Skin epidermis (tissue), 12 donors: ENCODE measurements at regions not wholly inside any gene's neighbourhood (a gene's known extent, or its start where the extent isn't known, plus 50 kb on each side); places are given as distances from the start of the nearest gene placed in this dataset.
"Not testable (repeated sequence)": the region's sequence is repeated elsewhere in the genome, so short reads cannot be mapped to it uniquely, and the experiment has no call there.

Experiments used
- H3K27ac ChIP-seq, 21 experiments: fragments of 200-600 bp; sonication (generic) in 11 of 21; one replicate each; pipeline ENCODE4 v1.5.0; 2020; ENCODE audit warnings: mild to moderate bottlenecking in 3 of 21, inconsistent platforms in 2 of 21, moderate library complexity in 2 of 21
- H3K4me3 ChIP-seq, 7 experiments: fragments of 200-600 bp; sonication (generic) in 2 of 7; one replicate each; pipeline ENCODE4 v1.5.0; 2020; ENCODE audit warnings: inconsistent platforms in 2 of 7, mild to moderate bottlenecking in 2 of 7, moderate library complexity in 1 of 7

DNA sequence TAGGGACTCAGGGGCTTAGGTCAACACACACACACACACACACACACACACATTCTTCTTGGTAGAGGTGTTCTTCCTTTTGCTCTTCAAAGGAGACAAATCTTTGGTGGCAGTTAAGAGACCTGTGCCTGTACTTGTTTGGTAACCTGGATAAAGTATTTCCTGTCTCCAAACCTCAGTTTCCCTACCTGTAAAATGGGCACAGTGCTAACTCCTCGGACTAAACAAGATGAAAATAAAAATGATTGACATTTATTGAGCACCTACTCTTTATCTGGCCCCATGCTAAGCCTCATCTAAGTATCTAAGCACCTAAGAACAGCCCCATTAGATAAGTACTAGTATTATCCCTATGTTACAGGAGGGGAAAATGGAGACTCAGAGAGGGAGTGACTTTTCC, 220.8 kb upstream of the MYL2 start:
- H3K4me3 ChIP-seq: no peak overlapping the region

DNA sequence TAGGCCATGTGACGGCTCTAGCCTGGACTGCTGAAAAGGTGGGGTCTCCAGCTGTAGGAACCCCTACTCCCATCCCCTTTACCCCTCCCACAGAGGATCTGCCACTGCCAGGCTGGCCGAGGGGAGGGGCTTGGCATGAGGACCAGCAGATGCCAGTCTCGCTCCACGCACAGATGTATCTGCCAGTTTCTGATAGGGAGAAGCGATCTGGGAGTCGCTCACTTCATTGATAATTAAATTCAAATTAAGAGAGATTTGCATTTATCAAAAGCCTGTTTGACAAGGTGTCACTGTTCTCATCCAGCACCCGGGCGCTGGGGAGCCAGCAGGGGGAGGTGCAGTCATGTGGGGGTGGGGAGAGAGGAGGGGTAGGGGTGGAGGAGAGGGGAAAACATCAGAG, 217.6 kb upstream of the MYL2 start:
- Histone ChIP-seq H3K4me3 (no peak overlapping the region), H3K27ac (no peak overlapping the region)

More for the DNA sequence above, 220.8 kb upstream of the MYL2 start:
- H3K27ac ChIP-seq: no peak overlapping the region

DNA sequence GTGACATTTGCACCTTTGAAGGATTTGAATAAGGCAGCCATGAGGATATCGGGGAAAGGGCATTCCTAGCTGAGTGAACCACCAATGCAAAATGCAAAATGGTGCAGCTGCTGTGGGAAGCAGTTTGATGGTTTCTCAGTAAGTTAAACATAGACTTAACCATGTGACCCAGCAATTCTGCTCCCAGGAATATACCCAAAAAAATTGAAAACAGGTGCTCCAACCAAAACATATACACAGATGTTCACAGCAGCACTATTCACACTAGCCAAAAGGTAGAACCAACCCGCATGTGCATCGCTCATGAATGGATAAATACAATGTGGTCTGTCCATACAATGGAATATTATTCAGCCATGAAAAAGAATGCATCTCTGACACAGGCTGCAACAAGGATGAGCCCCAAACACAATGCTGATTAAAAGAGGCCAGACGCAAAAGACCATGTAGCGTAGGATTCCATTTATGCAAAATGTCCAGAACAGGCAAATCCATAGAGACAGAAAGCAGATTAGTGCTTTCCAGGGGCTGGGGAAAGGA, 215.0 kb upstream of the MYL2 start:
- H3K27ac ChIP-seq: no peak overlapping the region
- H3K4me3 ChIP-seq: no peak overlapping the region

DNA sequence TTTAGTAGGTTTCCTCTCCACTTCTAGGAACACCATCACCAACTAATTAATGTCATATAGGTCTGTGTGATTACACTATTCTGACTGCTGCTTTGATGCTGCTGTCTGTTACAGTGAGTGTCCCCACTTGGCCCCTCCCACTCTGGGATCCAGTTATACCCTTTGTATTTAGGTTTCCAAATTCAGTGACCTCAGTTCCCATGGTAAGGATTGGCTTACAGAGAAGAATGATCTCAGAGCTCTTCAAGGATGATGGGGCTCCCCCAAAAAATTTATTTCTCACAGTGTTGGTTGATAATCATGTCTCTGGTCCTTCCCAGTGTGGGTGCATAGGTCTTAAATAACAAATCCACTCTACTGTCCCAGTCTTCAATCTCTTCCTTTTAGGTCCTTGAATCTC, 210.0 kb upstream of the MYL2 start:
- no peak overlapping the region for H3K4me3 ChIP-seq

DNA sequence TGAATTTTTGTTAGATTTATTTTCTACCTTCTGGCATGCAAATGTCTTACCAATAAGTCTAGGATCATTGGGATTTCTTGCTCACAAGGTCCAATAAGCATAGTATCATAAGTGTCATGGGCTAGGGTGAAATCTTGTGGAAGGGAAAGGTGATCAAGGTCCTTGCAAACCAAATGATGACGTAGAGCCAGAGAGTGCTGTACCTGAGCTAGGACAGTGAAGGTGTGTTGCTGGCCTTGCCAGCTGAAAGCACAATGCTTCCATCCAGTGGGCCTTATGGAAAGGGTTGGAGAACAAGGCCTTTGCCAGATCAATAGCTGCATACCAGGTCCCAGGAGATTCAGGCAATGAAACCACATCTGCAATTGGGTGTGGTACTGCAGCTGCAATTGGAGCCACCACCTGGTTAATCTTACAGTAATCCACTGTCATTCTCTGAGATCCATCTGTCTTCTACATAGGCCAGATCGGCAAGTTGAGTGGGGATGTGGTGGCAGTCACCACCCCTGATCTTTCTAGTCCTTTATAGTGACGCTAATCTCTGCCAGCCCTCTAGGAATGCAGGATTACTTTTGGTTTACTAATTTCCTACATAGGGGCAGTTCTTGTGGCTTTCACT, 208.9 kb upstream of the MYL2 start:
- Histone ChIP-seq H3K27ac (no peak overlapping the region), H3K4me3 (no peak overlapping the region)

More for the DNA sequence above, 210.0 kb upstream of the MYL2 start:
- no peak overlapping the region for H3K27ac ChIP-seq

DNA sequence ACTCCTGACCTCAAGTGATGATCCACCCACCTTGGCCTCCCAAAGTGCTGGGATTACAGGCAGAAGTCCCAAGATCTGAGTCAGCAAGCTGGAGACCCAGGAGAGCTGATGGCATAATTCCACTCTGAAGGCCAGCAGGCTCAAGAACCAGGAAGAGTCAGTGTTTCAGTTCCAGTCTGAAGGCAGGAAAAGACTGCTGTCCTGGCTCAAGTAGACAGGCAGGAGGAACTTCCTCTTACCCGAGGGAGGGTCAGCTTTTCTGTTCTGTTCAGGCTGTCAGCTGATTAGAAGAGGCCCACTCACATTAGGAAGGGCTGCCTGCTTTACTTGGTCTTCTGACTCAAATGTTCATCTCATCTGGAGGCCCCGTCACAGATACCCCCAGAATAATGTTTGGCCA, 206.0 kb upstream of the MYL2 start:
- peak overlapping the region in 2 of 21 experiments; percentile 23 to 26 for H3K27ac ChIP-seq
- no peak overlapping the region for H3K4me3 ChIP-seq

DNA sequence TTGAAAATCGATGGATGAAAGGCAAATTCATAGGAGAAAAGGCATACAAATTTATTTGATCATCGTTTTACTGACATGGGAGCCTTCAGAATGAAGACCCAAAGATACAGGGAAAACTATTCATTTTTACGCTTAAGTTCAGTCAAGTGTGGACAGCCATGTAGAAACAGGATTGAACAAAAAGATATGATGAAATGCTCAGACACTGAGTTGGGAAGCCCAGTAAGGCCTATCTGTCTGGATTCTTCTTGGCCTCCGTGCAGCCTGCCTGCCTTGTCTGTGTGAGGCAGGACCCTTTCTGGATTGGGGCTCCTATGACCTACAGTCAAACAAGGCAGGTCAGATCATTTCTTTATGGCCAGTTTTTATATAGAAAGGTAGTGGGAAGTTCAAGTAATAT, 203.8 kb upstream of the MYL2 start:
- no peak overlapping the region for H3K4me3 ChIP-seq
- no peak overlapping the region for H3K27ac ChIP-seq

DNA sequence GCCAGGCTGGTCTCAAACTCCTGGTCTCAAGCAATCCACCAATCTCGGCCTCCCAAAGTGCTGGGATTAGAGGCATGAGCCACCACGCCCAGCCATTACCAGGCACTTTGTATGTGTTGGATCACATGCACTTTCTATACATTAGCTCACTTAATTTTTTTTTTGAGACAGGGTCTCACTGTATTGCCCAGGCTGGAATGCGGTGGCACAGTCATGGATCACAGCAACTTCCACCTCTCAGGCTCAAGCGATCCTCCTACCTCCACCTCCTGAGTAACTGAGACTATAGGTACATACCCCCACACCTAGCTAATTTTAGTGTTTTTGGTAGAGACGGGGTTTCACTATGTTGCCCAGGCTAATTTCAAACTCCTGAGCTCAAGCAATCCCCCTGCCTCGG, 203.0 kb upstream of the MYL2 start:
- Histone ChIP-seq H3K27ac (no peak overlapping the region), H3K4me3 (no peak overlapping the region)

DNA sequence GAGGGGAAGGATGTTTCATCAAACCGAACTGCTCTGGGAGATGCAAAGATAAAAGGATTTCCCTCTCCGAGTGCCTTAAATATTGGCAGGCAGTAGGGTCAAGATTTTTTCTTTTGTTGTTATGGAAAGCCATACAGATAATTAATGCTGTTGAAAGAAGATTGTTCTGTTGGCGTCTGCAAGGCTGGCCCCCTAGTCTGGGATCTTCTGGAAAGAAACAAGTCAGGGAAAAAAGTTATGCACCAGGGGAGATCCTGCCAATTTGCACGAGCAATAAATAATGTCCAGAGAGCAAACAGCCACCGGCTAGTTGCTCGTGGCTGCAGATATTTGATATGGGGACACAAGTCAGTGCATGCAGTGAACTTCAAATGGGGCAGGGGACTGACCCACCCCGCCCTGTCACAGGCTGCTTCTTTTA, 202.1 kb upstream of the MYL2 start:
- H3K27ac ChIP-seq: no peak overlapping the region
- no peak overlapping the region for H3K4me3 ChIP-seq

DNA sequence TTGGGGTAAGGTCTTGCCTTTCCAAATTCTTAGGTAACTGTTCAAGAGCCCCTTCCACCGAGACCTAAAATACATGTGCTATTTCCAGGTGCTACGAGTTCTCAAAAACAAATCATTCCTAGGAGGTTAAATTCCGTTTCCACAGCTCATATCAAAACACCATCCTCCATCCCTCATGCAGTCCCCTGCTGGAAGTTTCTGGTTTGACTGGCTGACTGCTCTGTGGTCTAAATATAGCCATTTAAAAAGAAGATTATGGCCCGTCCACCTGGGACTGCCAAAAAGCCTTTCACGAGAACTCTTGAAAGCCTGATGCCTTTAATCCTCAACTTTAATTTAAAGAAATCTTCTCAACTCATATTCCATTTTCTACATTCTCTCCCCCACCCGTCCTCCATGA, 201.5 kb upstream of the MYL2 start:
- no peak overlapping the region for H3K4me3 ChIP-seq
- peak overlapping the region in 1 of 21 experiments; percentile 21 for H3K27ac ChIP-seq

DNA sequence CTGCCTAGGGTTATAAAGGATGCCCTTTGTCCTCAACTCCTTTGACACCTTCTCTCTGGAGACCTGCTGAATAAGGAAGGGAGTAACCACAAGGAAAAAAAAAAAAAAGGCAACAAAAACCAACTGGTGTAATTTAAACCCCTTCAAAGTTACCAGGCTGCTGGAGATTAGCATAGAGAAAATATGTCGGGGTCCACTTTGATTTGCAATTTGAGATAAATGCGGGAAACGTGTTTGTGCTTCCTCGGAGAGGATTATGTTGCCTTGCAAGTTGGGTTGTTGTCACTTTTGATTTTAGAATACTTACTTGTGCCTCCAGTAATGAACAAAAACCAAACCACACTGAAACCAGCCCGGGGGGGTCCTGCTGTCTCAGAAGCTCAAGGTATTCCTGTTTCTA, 200.2 kb upstream of the MYL2 start:
- Histone ChIP-seq H3K4me3 (no peak overlapping the region), H3K27ac (no peak overlapping the region)

DNA sequence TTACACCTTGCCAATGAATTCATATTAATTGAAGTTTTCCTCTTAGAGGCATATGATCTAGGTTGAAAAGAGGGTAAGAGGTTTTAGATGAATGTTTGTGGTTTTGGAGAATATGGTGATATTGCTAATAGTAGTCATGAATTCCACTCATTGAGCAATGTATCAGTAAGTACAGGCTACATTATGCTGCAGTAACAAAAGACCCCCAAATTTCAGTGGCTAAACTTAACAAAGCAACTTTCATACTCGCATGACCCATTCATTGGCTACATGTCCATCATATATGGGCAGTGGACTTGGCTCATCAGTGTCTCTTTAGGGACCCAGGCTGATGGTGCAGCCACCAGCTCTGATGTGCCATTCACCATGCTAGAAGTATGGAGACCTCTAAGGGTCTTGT, 196.6 kb upstream of the MYL2 start:
- H3K4me3 ChIP-seq: no peak overlapping the region

DNA sequence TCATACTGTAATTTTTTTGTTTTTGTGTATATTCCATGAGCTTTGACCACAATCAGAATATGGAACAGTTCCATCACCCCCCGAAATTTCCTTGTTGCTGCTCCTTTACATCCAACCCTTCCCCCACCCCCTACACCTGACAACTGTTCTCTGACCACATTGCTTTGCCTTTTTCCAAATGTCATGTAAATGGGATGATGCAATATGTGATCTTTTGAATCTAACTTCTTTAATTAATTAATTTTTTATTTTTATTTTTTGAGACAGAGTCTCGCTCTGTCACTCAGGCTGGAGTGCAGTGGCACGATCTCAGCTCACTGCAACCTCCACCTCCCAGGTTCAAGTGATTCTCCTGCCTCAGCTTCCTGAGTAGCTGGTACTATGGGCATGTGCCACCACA, 192.9 kb upstream of the MYL2 start:
- not testable (repeated sequence) for H3K4me3 ChIP-seq, H3K27ac ChIP-seq

More for the DNA sequence above, 196.6 kb upstream of the MYL2 start:
- H3K27ac ChIP-seq: no peak overlapping the region

DNA sequence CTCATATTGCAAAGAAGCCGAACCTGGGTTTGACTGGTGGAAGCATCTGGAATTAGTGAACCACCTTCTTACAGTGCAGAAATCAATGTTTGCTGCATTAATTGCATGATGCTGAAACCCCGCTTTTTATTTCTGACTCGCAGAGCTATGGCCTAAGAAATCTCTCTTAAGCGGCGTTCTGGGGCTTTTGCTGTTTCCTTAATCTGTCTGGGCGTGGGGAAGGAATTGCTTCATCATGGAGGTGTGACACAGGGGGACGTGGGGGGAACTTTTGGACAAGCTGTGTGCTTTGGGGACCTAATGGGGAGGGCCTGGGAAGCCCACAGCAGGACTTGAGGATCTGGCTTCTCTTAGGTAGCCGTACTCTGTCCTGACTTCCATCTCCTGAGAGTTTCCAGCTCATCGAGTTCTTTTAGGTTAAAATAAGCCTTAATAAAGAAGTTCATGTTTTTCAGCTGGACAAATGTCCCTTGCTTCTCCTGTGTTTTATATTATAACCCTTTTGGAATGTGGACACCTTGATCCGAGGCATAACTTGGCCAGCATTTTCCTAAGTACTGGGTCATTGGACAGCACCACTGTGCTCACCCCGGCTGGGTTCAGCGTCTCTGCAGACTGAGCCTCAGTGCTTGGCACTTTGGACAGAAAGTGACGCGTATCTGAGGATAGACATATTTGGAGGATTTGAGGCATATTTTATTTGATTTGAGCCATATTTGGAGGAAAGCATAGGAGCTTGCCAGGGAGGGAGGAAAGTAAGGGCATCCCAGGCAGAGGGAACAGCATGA, 192.1 kb upstream of the MYL2 start:
- H3K4me3 ChIP-seq: no peak overlapping the region
- no peak overlapping the region for H3K27ac ChIP-seq

DNA sequence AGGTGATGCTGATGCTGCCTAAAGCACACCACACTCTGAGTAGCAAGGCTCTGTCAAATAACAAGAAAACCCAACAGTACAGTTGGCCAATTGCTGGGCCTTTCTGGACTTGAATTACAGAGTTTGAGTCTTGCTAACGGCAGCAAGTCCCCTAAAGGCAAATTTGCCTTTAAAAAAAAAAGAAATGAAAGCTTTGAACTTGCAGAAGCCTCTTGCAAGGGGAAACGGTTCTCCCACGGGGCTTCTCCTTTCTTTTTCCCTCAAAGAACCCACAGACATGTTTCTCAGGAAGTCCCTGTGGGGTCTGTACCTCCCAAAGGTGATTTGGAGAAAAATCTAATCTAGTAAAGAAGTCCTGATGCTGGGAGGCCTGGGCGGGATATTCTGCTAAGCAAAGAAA, 191.3 kb upstream of the MYL2 start:
- Histone ChIP-seq H3K27ac (no peak overlapping the region), H3K4me3 (no peak overlapping the region)

DNA sequence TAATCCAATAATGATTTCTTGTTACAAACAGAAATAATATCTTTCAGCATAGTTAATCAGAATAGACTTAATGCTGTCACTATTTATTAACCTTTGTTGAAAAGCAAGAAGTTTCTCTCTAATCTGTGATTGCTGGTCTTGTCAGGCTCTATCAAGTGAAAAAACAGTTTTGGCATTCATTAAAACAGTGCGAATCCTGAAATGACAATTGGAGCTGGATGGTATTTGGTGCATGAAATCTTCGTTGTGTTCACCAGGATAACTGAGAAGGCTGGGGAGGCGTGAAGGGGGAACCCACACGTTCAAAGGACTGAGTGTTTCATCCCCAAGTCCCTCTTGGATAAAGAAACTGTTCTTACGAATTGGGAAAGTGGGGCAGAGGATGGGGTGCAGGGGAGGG, 190.2 kb upstream of the MYL2 start:
- Histone ChIP-seq H3K4me3 (no peak overlapping the region), H3K27ac (no peak overlapping the region)

DNA sequence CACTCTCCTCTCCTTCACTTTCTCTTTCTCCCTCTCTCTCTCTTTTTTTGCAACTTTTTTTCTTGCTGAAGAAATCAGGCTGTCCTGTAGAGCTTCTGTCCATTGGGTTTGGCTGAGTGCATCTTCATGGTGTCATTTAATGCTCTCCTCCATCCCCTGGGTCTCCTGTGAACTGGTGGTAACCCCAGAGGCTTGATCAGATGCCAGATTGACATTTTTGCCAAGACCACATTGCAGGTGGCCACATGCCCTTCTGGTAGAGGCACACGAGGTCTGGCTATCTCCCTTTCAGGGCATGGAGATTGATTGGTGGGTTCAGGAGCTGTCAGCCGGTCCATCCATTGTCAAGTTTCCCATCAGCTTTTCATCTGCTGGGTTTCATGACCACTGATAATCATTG, 188.3 kb upstream of the MYL2 start:
- Histone ChIP-seq H3K27ac (no peak overlapping the region), H3K4me3 (no peak overlapping the region)

DNA sequence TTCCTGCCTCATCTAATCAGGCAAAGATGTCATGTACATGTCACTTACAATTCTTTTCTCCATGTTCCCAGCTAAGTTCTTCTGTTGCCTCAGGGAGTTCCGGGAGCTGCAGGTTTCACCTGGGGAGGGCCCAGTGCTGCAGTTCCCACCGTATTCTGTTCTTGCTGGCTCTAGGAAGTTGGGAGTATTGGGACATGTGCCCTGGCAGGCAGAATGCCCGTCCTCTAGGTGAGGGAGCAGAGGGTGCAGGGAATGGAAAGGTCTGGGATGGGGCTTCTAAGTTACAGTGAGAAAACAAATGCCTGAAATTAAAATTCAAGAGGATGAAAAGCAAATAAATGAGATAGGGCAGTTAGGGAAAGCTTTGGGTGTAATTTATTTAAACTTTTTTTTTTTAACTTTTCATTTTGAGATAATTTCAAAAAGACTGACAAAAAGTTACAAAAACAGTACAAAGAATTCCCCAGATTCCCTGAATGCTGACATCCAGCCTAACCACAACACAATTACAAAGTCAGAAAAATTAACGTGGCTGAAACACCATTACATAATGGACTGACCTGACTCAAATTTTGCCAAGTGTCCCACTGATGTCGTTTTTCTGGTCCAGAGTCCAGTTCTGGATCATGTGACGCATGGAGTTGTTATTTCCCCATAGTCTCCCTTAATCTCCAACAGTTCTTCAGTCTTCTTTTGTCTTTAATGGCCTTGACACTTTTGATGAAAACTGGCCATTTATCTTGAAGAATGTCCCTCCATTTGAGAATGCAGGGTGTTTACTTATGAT, 187.2 kb upstream of the MYL2 start:
- H3K4me3 ChIP-seq: no peak overlapping the region
- no peak overlapping the region for H3K27ac ChIP-seq

DNA sequence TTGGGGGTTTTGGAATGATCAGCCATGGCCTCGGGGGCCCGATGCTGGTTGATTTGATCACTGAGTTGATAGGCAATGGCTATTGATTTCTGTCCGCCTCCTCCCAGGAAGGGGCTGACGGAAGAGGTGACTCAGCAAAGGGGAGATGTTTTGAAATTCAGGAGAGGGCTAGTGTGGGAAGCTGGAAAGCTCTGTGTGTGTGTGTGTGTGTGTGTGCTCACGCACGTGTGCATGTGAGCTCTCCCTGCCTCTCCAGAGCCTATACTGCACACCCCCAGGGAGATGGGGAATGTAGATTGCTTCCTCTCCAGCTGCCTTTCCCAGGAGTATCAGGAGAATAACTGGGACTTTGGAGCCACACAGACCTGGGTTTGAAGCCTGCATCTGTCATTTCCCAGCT, 184.9 kb upstream of the MYL2 start:
- H3K27ac ChIP-seq: no peak overlapping the region
- no peak overlapping the region for H3K4me3 ChIP-seq

DNA sequence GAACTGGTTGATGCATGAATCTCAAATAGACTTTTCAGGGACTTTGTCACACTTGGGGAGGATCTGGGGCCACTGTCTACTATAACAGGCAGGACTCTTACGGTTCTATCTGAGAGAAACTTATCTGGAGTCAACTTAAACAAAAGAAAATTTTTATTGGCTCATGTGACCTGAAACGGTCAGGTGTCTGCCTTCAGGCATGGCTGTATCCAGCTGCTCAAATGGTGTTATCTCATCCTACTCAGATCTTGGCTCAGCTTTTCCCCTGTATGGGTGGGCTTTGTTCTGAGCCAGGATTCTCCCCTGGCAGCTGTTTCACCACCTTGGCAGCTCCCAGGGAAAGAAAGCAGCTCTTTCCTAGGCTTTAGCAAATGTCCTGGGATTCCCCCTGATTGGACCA, 183.2 kb upstream of the MYL2 start:
- H3K27ac ChIP-seq: no peak overlapping the region
- no peak overlapping the region for H3K4me3 ChIP-seq
